CD4-positive, alpha-beta T cell (primary cell): ENCODE measurements at regions not wholly inside any gene's neighbourhood (a gene's known extent, or its start where the extent isn't known, plus 50 kb on each side); places are given as distances from the start of the nearest gene placed in this dataset.

Experiments used
- ATAC-seq: fragments of 200-7000 bp; cut with Tn5 transposase; one replicate; pipeline ENCODE4 v1.10.0; 2022; ENCODE audit warnings: mild to moderate bottlenecking; ENCODE audit not compliant: poor library complexity
- CTCF ChIA-PET: fragments of 350-600 bp; sonication (Branson Sonifier 250); formaldehyde crosslinking; loops from one replicate; lab custom pipeline; 2021; ENCODE audit warnings: antibody characterized with exemption, inconsistent platforms; lab: Charles Lee
- POLR2A ChIA-PET: fragments of 350-600 bp; sonication (Branson Sonifier 250); formaldehyde crosslinking; loops from one replicate; lab custom pipeline; 2021; ENCODE audit warnings: antibody characterized with exemption, inconsistent platforms; lab: Charles Lee
- DNase-seq, 14 experiments: peaks; one replicate each; pipeline ENCODE4 v3.0.0-alpha.2; 2013 to 2020; ENCODE audit warnings: mixed read lengths in 2 of 14
- H3K27ac ChIP-seq, 2 donors: one replicate each; pipeline versions ENCODE4 v1.5.1 to v1.7.0; 2013; ENCODE audit warnings: low read length in 2 of 2, low read depth in 1 of 2, mild to moderate bottlenecking in 1 of 2
- H3K27me3 ChIP-seq, 2 experiments: 1 replicate in 1 of 2; 2 replicates in 1 of 2; pipeline versions ENCODE4 v1.6.1 to v1.7.0; 2013; ENCODE audit warnings: low read length in 2 of 2, control low read depth in 1 of 2, mild to moderate bottlenecking in 1 of 2, moderate library complexity in 1 of 2; ENCODE audit not compliant: insufficient read depth in 2 of 2, control insufficient read depth in 1 of 2
- H3K36me3 ChIP-seq: one replicate; pipeline ENCODE4 v1.6.1; 2013; ENCODE audit warnings: low read length, control low read depth; ENCODE audit not compliant: insufficient read depth
- H3K4me1 ChIP-seq: one replicate; pipeline ENCODE4 v1.6.1; 2013; ENCODE audit warnings: low read length, control low read depth; ENCODE audit not compliant: insufficient read depth
- H3K4me3 ChIP-seq: one replicate; pipeline ENCODE4 v1.5.1; 2013; ENCODE audit warnings: mild to moderate bottlenecking, low read length, moderate library complexity
- H3K9me3 ChIP-seq, 2 experiments: 1 replicate in 1 of 2; 2 replicates in 1 of 2; pipeline versions ENCODE4 v1.6.1 to v1.7.0; 2013; ENCODE audit warnings: low read length in 2 of 2, mild to moderate bottlenecking in 2 of 2, control low read depth in 1 of 2, moderate library complexity in 1 of 2; ENCODE audit not compliant: control insufficient read depth in 1 of 2, insufficient read depth in 1 of 2
- H3K27ac Mint-ChIP-seq: one replicate; pipeline ENCODE4 v1.8.0; 2020; ENCODE audit warnings: mixed read lengths
- H3K27me3 Mint-ChIP-seq: one replicate; pipeline ENCODE4 v1.8.0; 2021; ENCODE audit warnings: mixed read lengths
- H3K36me3 Mint-ChIP-seq: one replicate; pipeline ENCODE4 v1.8.0; 2021; ENCODE audit warnings: low read depth, mixed read lengths
- H3K4me1 Mint-ChIP-seq: one replicate; pipeline ENCODE4 v1.8.0; 2021; ENCODE audit warnings: low read depth, mixed read lengths
- H3K4me3 Mint-ChIP-seq: one replicate; pipeline ENCODE4 v1.8.0; 2020; ENCODE audit warnings: mild to moderate bottlenecking, mixed read lengths
- H3K9me3 Mint-ChIP-seq: one replicate; pipeline ENCODE4 v1.8.0; 2020; ENCODE audit warnings: mixed read lengths
- CTCF ChIP-seq: fragments of 200-600 bp; IDR thresholded peaks from one replicate; pipeline ENCODE4 v1.8.0; 2022; ENCODE audit warnings: antibody characterized with exemption, mild to moderate bottlenecking
- intact Hi-C, 2 experiments: fragments of 100-400 bp; cut with DNase I in 1 of 2; cut with micrococcal nuclease in 1 of 2; formaldehyde crosslinking; loops; one replicate each; pipeline versions ENCODE4 v1.15.1 to v1.9.0; 2023 to 2025; cut with DNase I, micrococcal nuclease

GRCh38 chr2:193670478-193670877, 1475.7 kb upstream of the TMEFF2 start:
- TF ChIP-seq CTCF: no peak
- H3K27ac ChIP-seq: no peak overlapping the region
- H3K4me3 ChIP-seq: no peak overlapping the region
- DNase-seq (no peak), ATAC-seq (no peak)
- POLR2A ChIA-PET: no interaction called here
- CTCF ChIA-PET: no interaction called here
- H3K4me1 ChIP-seq: no peaks in the 10 kb centered on the region
- H3K4me1 Mint-ChIP-seq: no peaks in the 10 kb centered on the region
- no peak overlapping the region for H3K27ac Mint-ChIP-seq
- H3K27me3 Mint-ChIP-seq: no peaks in the 10 kb centered on the region
- no peak overlapping the region for H3K4me3 Mint-ChIP-seq
- H3K36me3 ChIP-seq: no peaks in the 10 kb centered on the region
- H3K9me3 Mint-ChIP-seq: no peaks in the 10 kb centered on the region
- no peaks in the 10 kb centered on the region for H3K36me3 Mint-ChIP-seq
- H3K27me3 ChIP-seq: no peaks in the 10 kb centered on the region
- no peaks in the 10 kb centered on the region for H3K9me3 ChIP-seq
- intact Hi-C loops: no loop called here

DNA sequence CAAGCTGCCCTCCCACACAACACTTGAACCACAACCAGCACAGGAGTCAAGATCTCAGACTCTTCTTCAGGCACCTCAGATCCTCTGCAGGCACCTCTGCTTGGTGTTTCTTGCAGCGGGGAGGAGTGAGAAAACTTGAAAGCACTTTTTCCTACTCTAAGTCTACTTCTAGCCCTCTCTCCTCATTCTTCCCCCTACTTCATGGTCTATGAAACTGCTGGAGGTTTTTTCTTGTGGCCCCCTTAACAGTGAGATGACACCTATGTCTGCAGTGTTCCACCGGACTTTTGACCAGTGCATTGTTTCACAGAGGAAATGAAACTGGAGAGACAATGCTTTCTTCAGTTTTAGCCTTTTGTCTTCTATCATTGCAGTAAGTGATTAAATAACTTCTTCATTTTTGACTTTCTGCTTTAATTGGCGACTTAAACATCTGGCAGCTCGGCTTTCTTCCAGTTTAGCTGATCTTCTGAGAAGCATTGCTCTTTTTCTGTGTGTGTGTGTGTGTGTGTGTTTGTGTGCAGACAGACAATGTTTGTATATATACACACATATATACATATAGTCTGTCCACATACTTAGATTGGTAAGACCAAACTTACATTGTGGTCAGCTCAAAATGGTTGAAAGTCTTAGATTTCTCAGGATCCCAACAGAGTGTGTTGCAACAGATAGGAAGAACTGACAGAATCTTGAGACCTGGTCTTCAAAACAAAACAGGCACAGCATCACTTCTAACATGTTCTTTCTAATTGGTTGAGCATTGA, 1474.0 kb upstream of the TMEFF2 start:
- Mint-ChIP-seq H3K4me3 (no peak overlapping the region), H3K9me3 (no peaks in the 10 kb centered on the region), H3K27me3 (no peaks in the 10 kb centered on the region), H3K27ac (no peak overlapping the region), H3K36me3 (no peaks in the 10 kb centered on the region), H3K4me1 (no peaks in the 10 kb centered on the region)
- TF ChIP-seq CTCF: no peak
- H3K27ac ChIP-seq: no peak overlapping the region
- ChIA-PET POLR2A (no interaction called here), CTCF (no interaction called here)
- no peaks in the 10 kb centered on the region for H3K36me3 ChIP-seq
- intact Hi-C loops: no loop called here
- ATAC-seq: no peak
- no peaks in the 10 kb centered on the region for H3K4me1 ChIP-seq
- no peaks in the 10 kb centered on the region for H3K9me3 ChIP-seq
- no peak for DNase-seq
- no peaks in the 10 kb centered on the region for H3K27me3 ChIP-seq
- H3K4me3 ChIP-seq: no peak overlapping the region

DNA sequence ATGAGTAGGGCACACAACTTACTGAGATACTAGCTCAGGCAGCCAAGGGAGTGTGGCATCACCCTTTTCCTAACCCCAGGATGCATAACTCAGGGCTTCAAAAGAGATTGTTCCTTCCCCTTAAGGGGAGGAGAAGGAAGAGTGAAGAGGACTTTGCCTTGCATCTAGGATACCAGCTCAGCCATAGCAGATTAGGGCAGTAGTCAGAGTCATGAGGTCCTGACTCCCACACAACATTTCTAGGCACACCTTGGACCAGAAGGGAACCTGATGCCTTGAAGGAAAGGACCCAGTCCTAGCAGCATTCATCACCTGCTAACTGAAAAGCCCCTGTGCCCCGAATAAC, 1433.2 kb upstream of the TMEFF2 start:
- ChIA-PET POLR2A (no interaction called here), CTCF (no interaction called here)
- H3K4me1 ChIP-seq: no peaks in the 10 kb centered on the region
- no peak overlapping the region for H3K4me3 ChIP-seq
- H3K4me3 Mint-ChIP-seq: no peak overlapping the region
- no peak for ATAC-seq
- no peaks in the 10 kb centered on the region for H3K27me3 Mint-ChIP-seq
- peaks cover 5% of the 10 kb centered on the region for H3K9me3 Mint-ChIP-seq
- H3K27ac Mint-ChIP-seq: no peak overlapping the region
- H3K27ac ChIP-seq: no peak overlapping the region
- H3K36me3 Mint-ChIP-seq: no peaks in the 10 kb centered on the region
- DNase-seq: no peak
- H3K9me3 ChIP-seq: no peaks in the 10 kb centered on the region
- intact Hi-C loops: no loop called here
- no peaks in the 10 kb centered on the region for H3K27me3 ChIP-seq
- H3K4me1 Mint-ChIP-seq: no peaks in the 10 kb centered on the region
- TF ChIP-seq CTCF: no peak
- H3K36me3 ChIP-seq: no peaks in the 10 kb centered on the region
